GM18505 (cell line): ENCODE measurements at regions not wholly inside any gene's neighbourhood (a gene's known extent, or its start where the extent isn't known, plus 50 kb on each side); places are given as distances from the start of the nearest gene placed in this dataset.
"Not testable (repeated sequence)": the region's sequence is repeated elsewhere in the genome, so short reads cannot be mapped to it uniquely, and the experiment has no call there.

Source experiments
- ATAC-seq: cut with Tn5 transposase; IDR thresholded peaks from one replicate; pipeline ENCODE4 v1.9.1; 2021; ENCODE audit not compliant: unreplicated experiment
- POLR2A ChIP-seq: IDR thresholded peaks from 4 replicates; pipeline ENCODE4 v1.6.1; 2011; ENCODE audit warnings: borderline replicate concordance; ENCODE audit not compliant: insufficient read depth, insufficient read length; ENCODE audit errors: extremely low read depth

DNA sequence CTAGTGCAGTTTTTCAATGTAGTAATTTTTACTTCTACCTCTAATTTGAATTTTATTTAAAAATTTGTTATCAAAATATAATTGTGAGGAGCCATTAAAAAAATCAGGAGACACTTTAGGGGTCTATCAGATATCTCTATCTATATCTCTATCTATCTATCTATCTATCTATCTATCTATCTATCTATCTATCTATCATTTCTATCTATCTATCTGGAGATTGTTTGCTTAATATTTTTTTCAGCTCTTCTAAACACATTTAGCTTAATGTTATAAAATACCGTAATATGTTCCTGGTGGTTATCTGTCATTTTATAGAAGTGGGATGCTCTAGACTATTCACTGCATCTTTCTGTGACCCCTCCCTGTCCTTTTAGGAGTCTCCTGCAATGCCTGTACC lies 193.7 kb upstream of the P2RY1 start:
- ATAC-seq: no peak
- TF ChIP-seq POLR2A: no peak

DNA sequence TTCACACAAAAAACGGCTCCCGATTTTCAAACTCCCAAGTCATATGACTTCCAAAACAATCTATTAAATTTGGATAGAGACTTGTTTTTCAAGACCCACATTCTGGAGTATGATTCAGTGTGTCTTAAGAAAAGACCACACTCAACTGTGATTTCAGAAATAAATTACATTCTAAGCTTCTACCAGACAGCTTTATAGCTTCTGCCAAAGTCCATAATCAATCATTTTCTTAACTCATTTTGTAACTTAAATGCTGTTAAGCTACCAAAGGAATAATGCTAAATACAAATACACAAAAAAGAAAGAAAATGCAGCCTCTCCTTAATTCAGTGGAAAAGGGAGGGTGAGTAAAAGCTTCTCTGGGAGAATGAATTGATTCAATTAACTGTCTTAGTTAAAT lies 192.3 kb upstream of the P2RY1 start:
- ATAC-seq: no peak
- TF ChIP-seq POLR2A: no peak

DNA sequence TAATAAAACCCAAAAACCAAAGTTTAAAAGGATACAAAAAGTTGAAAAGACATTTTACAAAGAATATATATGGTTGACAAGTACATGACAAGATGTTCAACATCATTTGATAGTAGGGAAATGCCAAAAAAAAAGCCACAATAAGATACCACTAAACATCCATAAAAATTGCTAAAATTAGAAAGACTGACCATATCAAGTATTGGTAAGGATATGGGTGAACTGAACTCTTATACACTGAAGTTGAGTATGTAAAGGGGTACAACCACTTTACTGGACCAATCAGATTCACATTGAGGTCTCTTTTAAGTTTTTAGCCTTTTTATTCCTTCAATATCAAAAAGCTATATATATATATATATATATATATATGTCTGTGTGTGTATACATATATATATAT lies 190.5 kb upstream of the P2RY1 start:
- ATAC-seq: no peak
- TF ChIP-seq POLR2A: no peak

DNA sequence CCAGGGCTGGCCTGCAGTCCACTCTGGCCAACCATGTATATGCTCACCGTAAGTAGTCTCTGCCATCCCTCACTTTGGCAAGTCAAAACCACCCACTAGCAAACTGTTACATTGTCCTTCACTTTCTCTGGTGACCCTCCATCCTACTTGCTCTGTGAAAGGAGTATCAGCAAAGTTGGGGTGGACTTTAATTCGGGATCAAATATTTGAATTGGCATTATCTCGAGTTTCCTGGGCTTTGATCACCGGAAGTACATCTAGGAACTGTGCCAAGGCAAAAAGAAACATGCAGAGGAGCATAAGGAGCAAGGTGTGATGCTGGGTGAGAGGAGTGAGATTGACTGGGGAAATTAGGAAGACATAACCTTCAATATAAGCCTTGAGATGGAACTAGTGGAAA lies 188.9 kb upstream of the P2RY1 start:
- TF ChIP-seq POLR2A: no peak
- no peak for ATAC-seq

DNA sequence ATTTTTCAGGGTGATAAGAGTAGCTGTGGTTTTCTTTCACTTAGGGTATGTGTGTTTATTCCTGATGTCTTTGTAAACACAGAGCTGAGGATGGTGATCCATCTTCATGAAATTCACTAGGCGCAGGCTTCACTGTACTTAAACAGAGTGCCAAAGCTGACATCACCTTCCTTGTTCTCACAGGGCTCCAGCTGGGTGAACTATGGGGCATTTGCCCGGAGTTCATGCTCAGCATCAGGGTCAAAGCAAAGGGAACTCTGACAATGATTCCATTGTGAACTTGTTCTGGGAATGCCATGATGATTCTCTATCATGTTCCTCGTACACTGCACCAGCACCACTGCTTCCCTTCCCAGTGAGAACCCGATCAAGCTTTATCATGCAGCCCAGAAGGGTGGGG lies 184.8 kb upstream of the P2RY1 start:
- no peak for ATAC-seq
- no peak for TF ChIP-seq POLR2A

DNA sequence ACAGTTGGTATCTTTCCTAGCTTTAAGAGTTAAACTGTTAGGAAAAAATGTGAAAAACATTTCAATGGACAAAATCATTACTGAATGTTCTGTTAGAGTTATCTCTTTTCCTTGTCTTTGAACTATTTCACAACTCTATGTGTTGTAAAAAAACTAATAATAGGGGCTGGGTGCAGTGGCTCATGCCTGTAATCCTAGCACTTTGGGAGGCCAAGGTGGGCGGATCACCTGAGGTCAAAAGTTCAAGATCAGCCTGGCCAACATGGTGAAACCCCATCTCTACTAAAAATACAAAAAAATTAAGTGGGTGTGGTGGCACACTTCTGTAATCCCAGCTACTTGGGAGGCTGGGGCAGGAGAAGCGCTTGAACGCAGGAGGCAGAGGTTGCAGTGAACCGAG lies 184.0 kb upstream of the P2RY1 start:
- ATAC-seq: not testable (repeated sequence)

DNA sequence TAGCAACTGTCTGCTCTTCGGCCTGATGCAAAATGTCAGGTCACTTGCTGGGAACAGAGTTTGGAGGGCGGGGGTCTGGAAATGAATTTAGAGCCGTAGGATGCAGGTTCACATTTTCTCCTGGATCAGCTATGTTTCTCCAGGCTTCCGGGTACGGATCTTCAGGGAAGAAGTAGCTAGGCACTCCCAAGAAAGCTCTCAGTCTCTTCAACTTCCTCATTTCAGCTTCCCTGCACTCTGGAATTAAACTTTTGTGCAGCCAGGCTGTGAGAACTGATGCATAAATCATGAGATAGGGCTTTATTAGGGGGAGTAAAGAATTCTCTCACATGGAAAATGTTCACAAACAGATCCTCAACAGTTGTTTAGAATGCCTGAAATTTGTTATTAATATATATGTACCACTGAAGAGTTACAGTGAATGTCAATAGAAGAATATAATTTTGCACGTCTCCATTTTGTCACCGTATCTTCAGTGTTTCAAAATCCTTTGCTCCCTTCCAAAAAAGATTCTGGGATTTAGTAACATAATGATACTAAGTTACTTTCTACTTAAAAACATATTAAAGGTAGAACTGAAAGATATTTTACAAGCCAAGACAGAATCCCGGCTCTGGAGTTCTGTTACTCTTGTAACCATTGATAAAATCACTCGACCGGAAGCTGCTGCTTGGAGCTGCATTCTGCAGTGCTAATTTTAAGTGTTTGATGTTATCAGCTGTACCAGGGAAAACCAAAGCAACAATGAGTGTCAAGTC lies 178.5 kb upstream of the P2RY1 start:
- TF ChIP-seq POLR2A: no peak
- ATAC-seq: no peak

DNA sequence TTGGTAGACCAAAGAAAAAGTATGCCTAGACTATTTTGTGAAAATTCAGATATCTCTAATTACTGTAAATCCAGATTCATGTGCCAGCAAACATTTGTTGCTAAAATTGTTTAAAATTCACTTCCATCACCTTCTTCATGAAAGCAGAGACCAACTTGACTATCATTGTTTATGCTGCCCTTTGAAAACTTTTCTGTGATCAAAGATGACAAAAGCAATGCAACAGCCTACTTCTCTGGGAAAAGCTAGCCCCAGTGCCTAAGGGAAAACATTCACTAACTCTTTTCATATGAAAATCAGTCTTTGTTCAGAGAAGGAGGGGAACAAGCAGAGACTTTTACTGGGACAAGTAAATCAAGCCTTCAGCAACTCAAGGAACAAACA lies 178.0 kb upstream of the P2RY1 start:
- no peak for ATAC-seq
- TF ChIP-seq POLR2A: no peak

DNA sequence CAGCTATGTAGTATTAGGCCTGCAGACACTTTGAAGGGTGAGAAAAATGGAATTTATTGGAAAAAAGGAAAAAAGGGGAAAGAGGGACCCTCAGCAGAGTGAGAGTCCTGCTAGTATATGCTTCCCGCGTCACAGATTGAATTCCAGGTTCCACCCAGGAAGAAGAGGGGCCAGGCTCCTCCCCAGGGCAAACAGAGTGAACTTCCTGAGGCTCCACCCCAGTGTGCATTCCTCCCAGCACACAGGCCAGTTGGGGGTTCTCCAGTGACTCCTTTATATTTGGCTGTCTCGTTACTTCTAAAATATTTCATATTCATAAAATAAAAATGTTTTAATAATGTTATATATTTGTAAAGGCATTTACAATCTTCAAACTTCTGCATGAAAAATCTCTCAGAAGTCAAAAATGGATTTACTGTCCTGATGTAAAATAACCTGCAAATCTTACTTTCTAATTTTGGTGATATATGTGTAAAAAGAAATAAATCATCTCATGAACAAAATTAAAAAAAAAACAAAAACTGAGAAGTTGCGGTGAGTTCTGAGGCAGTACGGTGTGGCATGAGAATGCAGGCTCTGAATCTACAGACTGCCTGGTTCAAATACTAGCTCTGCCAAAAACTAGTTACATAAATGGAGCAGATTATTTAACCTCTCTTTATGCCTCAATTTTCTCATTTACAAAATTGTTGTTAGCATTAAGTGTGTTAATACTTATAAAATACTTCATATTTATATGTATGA lies 175.8 kb upstream of the P2RY1 start:
- TF ChIP-seq POLR2A: no peak
- ATAC-seq: no peak

DNA sequence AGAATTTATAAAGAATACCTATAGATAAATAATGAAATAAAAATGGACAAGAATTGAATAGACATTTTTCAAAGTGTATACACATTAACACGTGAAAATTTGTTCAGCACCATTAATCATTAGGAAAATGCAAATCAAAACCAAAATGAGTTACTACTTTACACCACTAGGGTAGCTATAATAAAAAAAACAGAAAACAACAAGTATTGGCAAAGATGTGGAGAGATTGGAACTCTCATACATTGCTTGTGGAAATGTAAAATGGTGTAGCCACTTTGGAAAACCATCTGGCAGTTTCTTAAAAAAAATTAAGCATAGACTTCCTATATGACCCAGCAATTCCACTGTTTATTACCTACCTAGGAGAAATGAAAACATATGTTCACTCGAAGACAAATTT lies 172.8 kb upstream of the P2RY1 start:
- no peak for TF ChIP-seq POLR2A
- no peak for ATAC-seq

DNA sequence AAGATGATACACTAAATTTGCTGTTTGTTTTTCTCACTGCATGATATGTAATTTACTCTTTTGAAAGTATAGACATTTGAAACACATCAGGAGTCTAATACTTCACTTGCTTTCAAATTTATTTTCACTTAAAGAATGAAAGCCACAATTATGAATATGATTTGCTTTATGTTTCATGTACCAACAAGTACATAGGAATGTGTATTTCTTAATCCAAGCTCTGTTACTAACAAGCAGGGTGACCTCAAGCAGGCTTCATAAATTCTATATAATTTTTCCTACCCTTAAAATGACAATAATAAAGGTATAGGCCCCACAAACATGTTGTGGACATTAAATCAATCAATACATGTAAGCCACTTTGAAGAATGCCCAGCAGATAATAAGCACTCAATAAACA lies 170.2 kb upstream of the P2RY1 start:
- ATAC-seq: no peak
- no peak for TF ChIP-seq POLR2A

DNA sequence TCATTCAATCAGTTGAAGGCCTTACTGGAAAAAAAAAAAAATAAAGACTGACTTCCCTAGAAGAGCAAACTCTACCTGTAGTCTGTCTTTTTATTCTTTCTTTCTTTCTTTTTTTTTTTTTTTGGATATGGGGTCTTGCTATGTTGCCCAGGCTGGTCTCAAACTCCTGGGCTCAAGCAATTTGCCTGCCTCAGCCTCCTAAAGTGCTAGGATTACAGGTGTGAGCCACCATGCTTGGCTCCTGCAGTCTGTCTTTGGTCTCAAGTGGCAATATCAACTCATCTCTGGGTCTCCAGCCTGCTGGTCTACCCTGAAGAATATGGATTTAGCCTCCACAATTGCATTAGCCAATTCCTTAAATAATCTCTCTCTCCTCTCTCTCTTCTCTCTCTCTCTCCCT lies 167.7 kb upstream of the P2RY1 start:
- ATAC-seq: no peak
- TF ChIP-seq POLR2A: no peak

DNA sequence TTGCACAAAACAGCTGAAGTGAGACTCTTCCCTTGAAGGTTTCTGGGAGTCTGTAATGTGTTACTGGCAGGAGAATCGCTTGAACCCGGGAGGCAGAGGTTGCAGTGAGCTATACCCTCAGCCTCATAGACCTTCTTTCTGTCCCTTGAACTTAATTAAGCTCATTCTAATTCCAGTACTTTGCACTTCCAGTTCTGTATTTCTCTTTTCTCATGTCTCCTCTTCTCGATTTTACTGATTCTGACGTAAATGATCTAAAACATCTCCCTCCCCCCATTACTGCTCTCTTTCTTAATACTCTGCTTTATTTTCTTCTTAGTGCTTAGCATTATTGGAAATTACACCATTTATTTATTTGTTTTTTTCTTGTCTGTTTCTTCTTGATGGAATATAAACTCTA lies 165.4 kb upstream of the P2RY1 start:
- no peak for TF ChIP-seq POLR2A
- no peak for ATAC-seq

DNA sequence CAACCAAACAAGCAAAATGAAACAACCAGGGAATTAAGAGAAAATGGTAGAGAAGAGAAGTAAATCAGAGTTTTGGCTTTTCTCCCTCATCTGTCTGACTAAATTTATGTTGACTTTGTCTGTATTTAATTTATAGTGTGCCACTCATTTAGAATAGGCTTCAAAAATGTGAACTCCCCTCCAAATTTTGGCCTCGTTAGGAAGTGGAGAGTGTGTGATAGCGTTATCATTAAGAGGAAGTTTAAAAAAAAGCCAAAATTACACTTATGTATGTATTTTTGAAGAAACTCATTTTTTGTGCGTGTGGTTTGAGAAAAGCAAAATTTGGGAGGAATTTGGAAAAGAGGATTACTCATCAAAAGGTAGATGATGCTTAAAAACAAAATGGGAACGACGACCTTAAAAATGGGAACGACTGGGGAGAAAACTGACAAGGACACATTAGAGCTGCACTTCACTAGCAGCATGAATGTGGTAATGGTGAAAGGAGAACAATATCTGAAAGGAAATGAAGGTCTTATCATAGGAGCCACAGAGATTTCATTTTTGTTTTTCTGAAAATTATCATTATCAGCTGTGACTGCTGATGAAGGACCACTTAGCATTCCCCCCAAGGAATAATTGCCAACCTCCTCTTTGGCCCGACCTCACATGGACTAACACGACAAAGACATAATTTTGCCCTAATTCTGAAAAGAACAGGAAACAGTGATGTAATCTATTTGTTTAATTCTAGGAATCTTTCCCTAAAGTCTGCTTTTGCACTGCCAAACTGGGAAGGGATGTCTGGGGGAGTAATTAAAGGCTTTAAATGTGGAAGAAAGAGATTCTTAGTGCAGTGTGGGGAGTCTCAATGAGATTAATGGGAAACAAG lies 163.2 kb upstream of the P2RY1 start:
- ATAC-seq: no peak
- TF ChIP-seq POLR2A: no peak

DNA sequence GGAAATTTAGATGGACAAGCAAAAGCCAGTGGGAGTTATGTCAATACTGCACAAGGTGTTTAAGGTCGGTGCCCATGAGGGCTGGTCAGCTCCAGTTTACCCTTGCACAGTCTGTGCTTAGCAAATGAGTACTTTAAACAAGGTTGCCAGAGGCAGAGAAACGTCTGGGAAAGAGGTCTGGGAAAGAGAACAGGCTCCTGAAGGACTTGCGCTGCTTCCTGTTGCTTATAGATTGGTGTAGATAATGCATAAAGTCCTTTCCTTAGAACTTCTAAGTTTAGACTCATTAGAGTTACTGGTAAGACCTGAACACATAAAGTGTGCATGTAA lies 162.6 kb upstream of the P2RY1 start:
- no peak for TF ChIP-seq POLR2A
- ATAC-seq: no peak
